Smooth muscle cell (in vitro differentiated cells): ENCODE measurements at regions not wholly inside any gene's neighbourhood (a gene's known extent, or its start where the extent isn't known, plus 50 kb on each side); places are given as distances from the start of the nearest gene placed in this dataset.

Experiments used
- DNase-seq: peaks from one replicate; lab custom pipeline; 2025; ENCODE audit not compliant: unreplicated experiment; lab: John Stamatoyannopoulos, UW
- H2AFZ ChIP-seq: fragments of 200-600 bp; sonication (generic); 2 replicates; pipeline ENCODE4 v1.6.0; 2016; ENCODE audit warnings: antibody characterized with exemption, low read depth, mild to moderate bottlenecking
- H3F3A ChIP-seq: fragments of 200-600 bp; sonication (generic); 2 replicates; pipeline ENCODE4 v1.6.0; 2017; ENCODE audit warnings: antibody characterized with exemption, low read depth
- H3K27ac ChIP-seq: fragments of 200-600 bp; sonication (generic); 2 replicates; pipeline ENCODE4 v1.5.1; 2016; ENCODE audit warnings: low read depth, mild to moderate bottlenecking
- H3K27me3 ChIP-seq: fragments of 200-600 bp; sonication (generic); 2 replicates; pipeline ENCODE4 v1.6.1; 2016; ENCODE audit warnings: low read depth, mild to moderate bottlenecking
- H3K36me3 ChIP-seq: fragments of 200-600 bp; sonication (generic); 2 replicates; pipeline ENCODE4 v1.5.1; 2016; ENCODE audit warnings: low read depth
- H3K4me1 ChIP-seq: fragments of 200-600 bp; sonication (generic); 2 replicates; pipeline ENCODE4 v1.5.1; 2016; ENCODE audit warnings: low read depth
- H3K4me2 ChIP-seq: fragments of 200-600 bp; sonication (generic); 2 replicates; pipeline ENCODE4 v1.6.0; 2016; ENCODE audit warnings: mild to moderate bottlenecking
- H3K4me3 ChIP-seq: fragments of 200-600 bp; sonication (generic); 2 replicates; pipeline ENCODE4 v1.5.1; 2016; ENCODE audit warnings: mild to moderate bottlenecking
- H3K79me2 ChIP-seq: fragments of 200-600 bp; sonication (generic); 2 replicates; pipeline ENCODE4 v1.6.0; 2016; ENCODE audit warnings: low read depth, mild to moderate bottlenecking
- H3K9ac ChIP-seq: fragments of 200-600 bp; sonication (generic); 2 replicates; pipeline ENCODE4 v1.6.0; 2016; ENCODE audit warnings: low read depth
- H3K9me3 ChIP-seq: fragments of 200-600 bp; sonication (generic); replicated peaks from 2 replicates; pipeline ENCODE4 v1.5.1; 2016; ENCODE audit warnings: low read depth
- H4K20me1 ChIP-seq: fragments of 200-600 bp; sonication (generic); 2 replicates; pipeline ENCODE4 v1.6.0; 2016; ENCODE audit warnings: low read depth
- CTCF ChIP-seq: fragments of 200-600 bp; sonication (generic); IDR thresholded peaks from 2 replicates; pipeline ENCODE4 v1.5.1; 2017; ENCODE audit warnings: borderline replicate concordance, mild to moderate bottlenecking, antibody characterized with exemption; ENCODE audit not compliant: insufficient read depth, poor library complexity, severe bottlenecking
- WGBS: methylation state at CpG from one replicate; pipeline ENCODE4 v1.1.7; 2016; ENCODE audit warnings: low lambda C conversion rate; 5-methylcytosine and 5-hydroxymethylcytosine counted together

GRCh38 chr18:22558945-22559385 lies 141.2 kb upstream of the CTAGE1 start:
- Histone ChIP-seq H3K4me2 (peak overlapping the region; percentile 98), H4K20me1 (no peaks in the 10 kb centered on the region), H3K27me3 (no peaks in the 10 kb centered on the region), H3K9me3 (no peaks in the 10 kb centered on the region), H3K79me2 (peaks cover 17% of the 10 kb centered on the region), H3K4me1 (peaks cover 27% of the 10 kb centered on the region), H3K4me3 (peak overlapping the region; percentile 69), H3K9ac (peak overlapping the region; percentile 95), H3K27ac (peak overlapping the region; percentile 98), H3F3A (peaks cover 15% of the 10 kb centered on the region), H3K36me3 (no peaks in the 10 kb centered on the region), H2AFZ (peak overlapping the region; percentile 29)
- peak; percentile 59 for DNase-seq
- TF ChIP-seq CTCF = no peak
- under 1% methylated on average over 28 of the region's 28 CpGs for WGBS

GRCh38 chr18:22559414-22560274 lies 141.9 kb upstream of the CTAGE1 start:
- Histone ChIP-seq H3K4me1 (peaks cover 30% of the 10 kb centered on the region), H3K9me3 (no peaks in the 10 kb centered on the region), H3K9ac (peak overlapping the region; percentile 95), H4K20me1 (no peaks in the 10 kb centered on the region), H3K79me2 (peaks cover 17% of the 10 kb centered on the region), H3K27ac (peak overlapping the region; percentile 98), H3K4me3 (peak overlapping the region; percentile 69), H3K27me3 (no peaks in the 10 kb centered on the region), H3K4me2 (peak overlapping the region; percentile 98), H2AFZ (peak overlapping the region; percentile 88), H3F3A (peaks cover 15% of the 10 kb centered on the region), H3K36me3 (no peaks in the 10 kb centered on the region)
- peak; percentile 24 for TF ChIP-seq CTCF
- WGBS = 1% methylated on average over 39 of the region's 63 CpGs
- peak; percentile 89 for DNase-seq

- peaks cover 17% of the 10 kb centered on the region for H3K79me2 ChIP-seq
- H3K4me2 ChIP-seq = peak overlapping the region; percentile 98
- peak overlapping the region; percentile 69 for H3K4me3 ChIP-seq
- no peaks in the 10 kb centered on the region for H4K20me1 ChIP-seq
- 5% methylated on average over 8 of the region's 8 CpGs for WGBS
- no peaks in the 10 kb centered on the region for H3K27me3 ChIP-seq
- H3K4me1 ChIP-seq = peaks cover 27% of the 10 kb centered on the region
- no peak for DNase-seq
- H3K9me3 ChIP-seq = no peaks in the 10 kb centered on the region
- no peak for TF ChIP-seq CTCF
- no peaks in the 10 kb centered on the region for H3K36me3 ChIP-seq
- H3K27ac ChIP-seq = peak overlapping the region; percentile 98
- H3F3A ChIP-seq = peaks cover 15% of the 10 kb centered on the region
- H2AFZ ChIP-seq = no peak overlapping the region
- H3K9ac ChIP-seq = peak overlapping the region; percentile 95
Measured at GRCh38 chr18:22560275-22560610, 142.5 kb upstream of the CTAGE1 start.
